ENCODE measurements at regions not wholly inside any gene's neighbourhood (a gene's known extent, or its start where the extent isn't known, plus 50 kb on each side); places are given as distances from the start of the nearest gene placed in this dataset.

DNA sequence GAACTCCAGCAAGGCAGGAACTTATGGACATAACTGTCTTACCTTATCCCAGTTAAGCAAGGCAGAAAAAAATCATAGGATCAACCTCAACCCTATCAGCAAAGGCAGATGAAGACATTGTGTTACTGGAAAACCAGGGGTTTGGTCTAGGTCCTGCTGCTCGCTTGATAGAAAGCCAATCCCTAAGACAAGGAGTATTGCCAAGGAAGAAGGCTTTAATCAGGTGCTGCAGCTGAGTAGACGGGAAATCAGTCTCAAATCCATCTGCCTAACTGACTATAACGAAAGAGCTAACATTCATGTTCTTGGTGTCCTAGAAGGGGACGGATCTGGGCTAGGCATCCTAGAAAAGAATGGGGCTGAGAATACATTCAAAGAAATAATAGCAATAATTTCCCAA lies 1158.7 kb upstream of the CNTN5 start:
- TF ChIP-seq CTCF (IDR thresholded peaks at IDR 0.05; ENCODE audit: extremely low read depth in 1 of 2, insufficient read depth in 1 of 2, low read depth in 1 of 2, low read length in 2 of 2), result no peak
- TF ChIP-seq POLR2A (IDR thresholded peaks at IDR 0.05; ENCODE audit: low read depth, low read length), result no peak
- TF ChIP-seq POLR2AphosphoS5 (IDR thresholded peaks at IDR 0.05; ENCODE audit: insufficient read depth, low read depth, low read length), result no peak

All from endothelial cell of umbilical vein (primary cell).